ENCODE measurements at regions not wholly inside any gene's neighbourhood (a gene's known extent, or its start where the extent isn't known, plus 50 kb on each side); places are given as distances from the start of the nearest gene placed in this dataset.

DNA sequence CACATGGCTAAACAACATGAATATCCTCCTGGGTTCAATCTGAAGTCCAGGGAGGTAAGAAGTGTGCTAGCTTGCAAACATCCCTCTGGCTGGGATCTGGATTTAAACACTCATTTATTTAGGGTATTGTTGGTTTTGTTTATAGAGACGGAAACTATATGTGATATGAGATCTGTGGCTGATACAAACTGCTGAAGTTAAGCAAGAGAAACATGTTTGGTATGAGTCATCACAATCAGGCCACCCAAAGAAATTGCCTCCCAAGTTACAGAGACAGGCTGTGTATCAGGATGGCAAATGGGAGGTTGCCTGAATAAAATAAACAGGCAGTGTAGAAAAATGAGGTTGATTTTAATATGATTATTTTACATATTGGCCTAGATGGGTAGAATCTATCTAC is 562.1 kb downstream of the IGSF11 start:
- Histone ChIP-seq H3K4me3 (ENCODE audit: low read length) (no peak overlapping the region), H3K9me3 (ENCODE audit: control insufficient read depth in 2 of 3, low read length in 3 of 3) (no peaks in the 10 kb centered on the region), H3K36me3 (ENCODE audit: control insufficient read depth in 2 of 3, insufficient read depth in 3 of 3, low read length in 3 of 3) (no peaks in the 10 kb centered on the region), H3K27me3 (ENCODE audit: control insufficient read depth in 2 of 2, insufficient read depth in 2 of 2, low read length in 2 of 2) (no peaks in the 10 kb centered on the region), H3K27ac (ENCODE audit: low read depth, low read length) (no peak overlapping the region), H3K4me1 (ENCODE audit: control insufficient read depth in 2 of 2, insufficient read depth in 2 of 2, low read length in 2 of 2) (no peaks in the 10 kb centered on the region)
- no peak overlapping the region for H3K27ac Mint-ChIP-seq
- no peak overlapping the region for H3K4me3 Mint-ChIP-seq
- no peaks in the 10 kb centered on the region for H3K4me1 Mint-ChIP-seq
- no peaks in the 10 kb centered on the region for H3K27me3 Mint-ChIP-seq
- ChIA-PET CTCF (no interaction called here), POLR2A (no interaction called here)
- intact Hi-C loops (cut with micrococcal nuclease), result no loop called here
- H3K9me3 Mint-ChIP-seq, result peaks cover 0 to 8% (median 1%) of the 10 kb centered on the region in 11 donors
- no peak for ATAC-seq
- H3K36me3 Mint-ChIP-seq, result no peaks in the 10 kb centered on the region
- DNase-seq, result no peak

DNA sequence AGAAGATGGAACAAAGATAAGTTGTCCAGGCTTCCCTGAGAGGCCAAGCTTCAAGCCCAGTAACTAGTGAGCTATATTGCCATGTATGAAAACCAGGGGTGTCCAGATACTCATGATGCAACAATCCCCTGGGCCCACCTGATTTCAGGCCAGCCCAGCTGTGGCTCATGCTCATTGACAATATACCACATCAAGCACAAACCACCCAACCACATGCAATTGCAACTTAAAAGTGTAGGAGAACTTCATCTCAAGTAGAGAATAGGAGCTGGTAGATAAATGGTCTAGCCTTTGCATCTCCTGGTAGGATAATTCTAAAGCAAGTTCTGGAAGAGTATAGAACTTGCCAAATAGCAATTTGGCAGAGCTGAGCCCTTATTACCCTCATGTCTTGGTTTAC is 561.3 kb downstream of the IGSF11 start:
- Histone ChIP-seq H3K4me1 (ENCODE audit: control insufficient read depth in 2 of 2, insufficient read depth in 2 of 2, low read length in 2 of 2) (no peaks in the 10 kb centered on the region), H3K9me3 (ENCODE audit: control insufficient read depth in 2 of 3, low read length in 3 of 3) (no peaks in the 10 kb centered on the region), H3K27me3 (ENCODE audit: control insufficient read depth in 2 of 2, insufficient read depth in 2 of 2, low read length in 2 of 2) (no peaks in the 10 kb centered on the region), H3K27ac (ENCODE audit: low read depth, low read length) (no peak overlapping the region), H3K4me3 (ENCODE audit: low read length) (no peak overlapping the region), H3K36me3 (ENCODE audit: control insufficient read depth in 2 of 3, insufficient read depth in 3 of 3, low read length in 3 of 3) (no peaks in the 10 kb centered on the region)
- CTCF ChIA-PET, result no interaction called here
- Mint-ChIP-seq H3K36me3 (no peaks in the 10 kb centered on the region), H3K4me3 (no peak overlapping the region), H3K27me3 (no peaks in the 10 kb centered on the region), H3K4me1 (no peaks in the 10 kb centered on the region), H3K9me3 (peaks cover 0 to 8% (median 2%) of the 10 kb centered on the region in 11 donors), H3K27ac (no peak overlapping the region)
- no peak for DNase-seq
- no peak for ATAC-seq
- intact Hi-C loops (cut with micrococcal nuclease), result no loop called here
- POLR2A ChIA-PET, result interaction anchor here (0.7 kb wide), 1 partner anchor 1094 kb away, joined by 3 read pairs; no protein-coding TSS in a partner anchor

GRCh38 chr3:118476885-118477618 is 557.6 kb downstream of the IGSF11 start:
- ATAC-seq (no peak), DNase-seq (no peak)
- Mint-ChIP-seq H3K27ac (no peak overlapping the region), H3K4me1 (no peaks in the 10 kb centered on the region), H3K9me3 (peaks cover 0 to 7% (median 0%) of the 10 kb centered on the region in 11 donors), H3K4me3 (no peak overlapping the region), H3K27me3 (no peaks in the 10 kb centered on the region), H3K36me3 (no peaks in the 10 kb centered on the region)
- POLR2A ChIA-PET, result no interaction called here
- Histone ChIP-seq H3K4me3 (ENCODE audit: low read length) (no peak overlapping the region), H3K27ac (ENCODE audit: low read depth, low read length) (no peak overlapping the region), H3K36me3 (ENCODE audit: control insufficient read depth in 2 of 3, insufficient read depth in 3 of 3, low read length in 3 of 3) (no peaks in the 10 kb centered on the region), H3K27me3 (ENCODE audit: control insufficient read depth in 2 of 2, insufficient read depth in 2 of 2, low read length in 2 of 2) (no peaks in the 10 kb centered on the region), H3K4me1 (ENCODE audit: control insufficient read depth in 2 of 2, insufficient read depth in 2 of 2, low read length in 2 of 2) (no peaks in the 10 kb centered on the region), H3K9me3 (ENCODE audit: control insufficient read depth in 2 of 3, low read length in 3 of 3) (no peaks in the 10 kb centered on the region)
- CTCF ChIA-PET, result no interaction called here
- intact Hi-C loops (cut with micrococcal nuclease), result no loop called here

GRCh38 chr3:118477768-118478167 is 556.9 kb downstream of the IGSF11 start:
- Mint-ChIP-seq H3K27me3 (no peaks in the 10 kb centered on the region), H3K27ac (no peak overlapping the region), H3K9me3 (peaks cover 0 to 7% (median 0%) of the 10 kb centered on the region in 11 donors), H3K4me1 (no peaks in the 10 kb centered on the region), H3K4me3 (no peak overlapping the region), H3K36me3 (no peaks in the 10 kb centered on the region)
- Histone ChIP-seq H3K4me3 (ENCODE audit: low read length) (no peak overlapping the region), H3K9me3 (ENCODE audit: control insufficient read depth in 2 of 3, low read length in 3 of 3) (no peaks in the 10 kb centered on the region), H3K4me1 (ENCODE audit: control insufficient read depth in 2 of 2, insufficient read depth in 2 of 2, low read length in 2 of 2) (no peaks in the 10 kb centered on the region), H3K27me3 (ENCODE audit: control insufficient read depth in 2 of 2, insufficient read depth in 2 of 2, low read length in 2 of 2) (no peaks in the 10 kb centered on the region), H3K36me3 (ENCODE audit: control insufficient read depth in 2 of 3, insufficient read depth in 3 of 3, low read length in 3 of 3) (no peaks in the 10 kb centered on the region), H3K27ac (ENCODE audit: low read depth, low read length) (no peak overlapping the region)
- DNase-seq, result no peak
- ChIA-PET CTCF (no interaction called here), POLR2A (no interaction called here)
- no peak for ATAC-seq
- intact Hi-C loops (cut with micrococcal nuclease), result no loop called here

- H3K27me3 ChIP-seq (ENCODE audit: control insufficient read depth in 2 of 2, insufficient read depth in 2 of 2, low read length in 2 of 2), result no peaks in the 10 kb centered on the region
- no peak overlapping the region for H3K27ac Mint-ChIP-seq
Observed at GRCh38 chr3:118478706-118479276, 555.9 kb downstream of the IGSF11 start.

GRCh38 chr3:118479376-118479775 is 555.3 kb downstream of the IGSF11 start:
- intact Hi-C loops (cut with micrococcal nuclease), result no loop called here
- Mint-ChIP-seq H3K9me3 (peaks cover 0 to 7% (median 0%) of the 10 kb centered on the region in 11 donors), H3K27me3 (no peaks in the 10 kb centered on the region), H3K27ac (no peak overlapping the region), H3K4me3 (no peak overlapping the region), H3K4me1 (no peaks in the 10 kb centered on the region), H3K36me3 (no peaks in the 10 kb centered on the region)
- Histone ChIP-seq H3K36me3 (ENCODE audit: control insufficient read depth in 2 of 3, insufficient read depth in 3 of 3, low read length in 3 of 3) (no peaks in the 10 kb centered on the region), H3K27ac (ENCODE audit: low read depth, low read length) (no peak overlapping the region), H3K9me3 (ENCODE audit: control insufficient read depth in 2 of 3, low read length in 3 of 3) (no peaks in the 10 kb centered on the region), H3K27me3 (ENCODE audit: control insufficient read depth in 2 of 2, insufficient read depth in 2 of 2, low read length in 2 of 2) (no peaks in the 10 kb centered on the region), H3K4me3 (ENCODE audit: low read length) (no peak overlapping the region), H3K4me1 (ENCODE audit: control insufficient read depth in 2 of 2, insufficient read depth in 2 of 2, low read length in 2 of 2) (no peaks in the 10 kb centered on the region)
- POLR2A ChIA-PET, result no interaction called here
- ATAC-seq (no peak), DNase-seq (no peak)
- CTCF ChIA-PET, result no interaction called here

More at GRCh38 chr3:118478706-118479276, 555.9 kb downstream of the IGSF11 start:
- ATAC-seq (no peak), DNase-seq (no peak)
- Histone ChIP-seq H3K9me3 (ENCODE audit: control insufficient read depth in 2 of 3, low read length in 3 of 3) (no peaks in the 10 kb centered on the region), H3K4me1 (ENCODE audit: control insufficient read depth in 2 of 2, insufficient read depth in 2 of 2, low read length in 2 of 2) (no peaks in the 10 kb centered on the region), H3K4me3 (ENCODE audit: low read length) (no peak overlapping the region), H3K27ac (ENCODE audit: low read depth, low read length) (no peak overlapping the region), H3K36me3 (ENCODE audit: control insufficient read depth in 2 of 3, insufficient read depth in 3 of 3, low read length in 3 of 3) (no peaks in the 10 kb centered on the region)
- ChIA-PET POLR2A (no interaction called here), CTCF (interaction anchor here (0.6 kb wide), 1 partner anchor 9 kb away, joined by 3 read pairs; no protein-coding TSS in a partner anchor)
- no peaks in the 10 kb centered on the region for H3K36me3 Mint-ChIP-seq
- no peak overlapping the region for H3K4me3 Mint-ChIP-seq
- no peaks in the 10 kb centered on the region for H3K27me3 Mint-ChIP-seq
- intact Hi-C loops (cut with micrococcal nuclease), result no loop called here
- peaks cover 0 to 7% (median 0%) of the 10 kb centered on the region in 11 donors for H3K9me3 Mint-ChIP-seq
- H3K4me1 Mint-ChIP-seq, result no peaks in the 10 kb centered on the region

All from naive thymus-derived CD4-positive, alpha-beta T cell (primary cell).